ENCODE measurements at regions not wholly inside any gene's neighbourhood (a gene's known extent, or its start where the extent isn't known, plus 50 kb on each side); places are given as distances from the start of the nearest gene placed in this dataset.

GRCh38 chr6:159467473-159468041 is 225.5 kb downstream of the SOD2 start:
- Histone ChIP-seq H3K4me2 (ENCODE audit: control insufficient read depth, extremely low read depth, insufficient read depth, low read depth, low read length) (no peak overlapping the region), H3K4me1 (ENCODE audit: control insufficient read depth, extremely low read depth, insufficient read depth, low read length) (no peaks in the 10 kb centered on the region), H3K9ac (ENCODE audit: control insufficient read depth, extremely low read depth, insufficient read depth, low read length) (no peak overlapping the region), H2AFZ (ENCODE audit: control insufficient read depth, low read length) (no peak overlapping the region), H4K20me1 (ENCODE audit: control insufficient read depth, extremely low read depth, insufficient read depth, low read length) (no peaks in the 10 kb centered on the region), H3K36me3 (ENCODE audit: control insufficient read depth in 2 of 2, extremely low read depth in 1 of 2, insufficient read depth in 2 of 2, low read length in 2 of 2) (no peaks in the 10 kb centered on the region), H3K79me2 (ENCODE audit: control insufficient read depth, insufficient read depth, low read length) (no peaks in the 10 kb centered on the region), H3K9me3 (ENCODE audit: control insufficient read depth, low read depth, low read length) (no peaks in the 10 kb centered on the region), H3K27me3 (ENCODE audit: control insufficient read depth, extremely low read depth, insufficient read depth, low read length) (no peaks in the 10 kb centered on the region), H3K9me1 (ENCODE audit: control insufficient read depth, extremely low read depth, insufficient read depth, low read length) (no peaks in the 10 kb centered on the region), H3K27ac (ENCODE audit: control insufficient read depth, insufficient read depth, low read length) (no peak overlapping the region), H3K4me3 (ENCODE audit: control insufficient read depth in 2 of 3, extremely low read depth in 1 of 3, insufficient read depth in 2 of 3, low read depth in 1 of 3, low read length in 3 of 3) (no peak overlapping the region)
- DNase-seq (ENCODE audit: low read depth, low spot score) (no peak), FAIRE-seq (no peak)
- TF ChIP-seq EZH2 (IDR thresholded peaks at IDR 0.05; ENCODE audit: low read length): no peak
- TF ChIP-seq CTCF (optimal IDR thresholded peaks at IDR 0.05 in 1 of 3, IDR thresholded peaks at IDR 0.05 in 1 of 3, conservative IDR thresholded peaks at IDR 0.05 in 1 of 3; ENCODE audit: extremely low read depth in 1 of 3, insufficient read depth in 2 of 3, low read length in 3 of 3): no peak
- dilution Hi-C loops (cut with MboI; ENCODE audit: extremely low pct_ligation_motif_present, low sequenced_read_pairs): no loop called here

GRCh38 chr6:159466926-159467325 is 226.1 kb downstream of the SOD2 start:
- Histone ChIP-seq H3K9me3 (ENCODE audit: control insufficient read depth, low read depth, low read length) (no peaks in the 10 kb centered on the region), H4K20me1 (ENCODE audit: control insufficient read depth, extremely low read depth, insufficient read depth, low read length) (no peaks in the 10 kb centered on the region), H3K27me3 (ENCODE audit: control insufficient read depth, extremely low read depth, insufficient read depth, low read length) (no peaks in the 10 kb centered on the region), H3K36me3 (ENCODE audit: control insufficient read depth in 2 of 2, extremely low read depth in 1 of 2, insufficient read depth in 2 of 2, low read length in 2 of 2) (no peaks in the 10 kb centered on the region), H2AFZ (ENCODE audit: control insufficient read depth, low read length) (no peak overlapping the region), H3K27ac (ENCODE audit: control insufficient read depth, insufficient read depth, low read length) (no peak overlapping the region), H3K79me2 (ENCODE audit: control insufficient read depth, insufficient read depth, low read length) (no peaks in the 10 kb centered on the region), H3K4me2 (ENCODE audit: control insufficient read depth, extremely low read depth, insufficient read depth, low read depth, low read length) (no peak overlapping the region), H3K4me1 (ENCODE audit: control insufficient read depth, extremely low read depth, insufficient read depth, low read length) (no peaks in the 10 kb centered on the region), H3K9ac (ENCODE audit: control insufficient read depth, extremely low read depth, insufficient read depth, low read length) (no peak overlapping the region), H3K4me3 (ENCODE audit: control insufficient read depth in 2 of 3, extremely low read depth in 1 of 3, insufficient read depth in 2 of 3, low read depth in 1 of 3, low read length in 3 of 3) (no peak overlapping the region), H3K9me1 (ENCODE audit: control insufficient read depth, extremely low read depth, insufficient read depth, low read length) (no peaks in the 10 kb centered on the region)
- DNase-seq (ENCODE audit: low read depth, low spot score) (no peak), FAIRE-seq (no peak)
- dilution Hi-C loops (cut with MboI; ENCODE audit: extremely low pct_ligation_motif_present, low sequenced_read_pairs): no loop called here
- TF ChIP-seq EZH2 (IDR thresholded peaks at IDR 0.05; ENCODE audit: low read length) (no peak), CTCF (optimal IDR thresholded peaks at IDR 0.05 in 1 of 3, IDR thresholded peaks at IDR 0.05 in 1 of 3, conservative IDR thresholded peaks at IDR 0.05 in 1 of 3; ENCODE audit: extremely low read depth in 1 of 3, insufficient read depth in 2 of 3, low read length in 3 of 3) (no peak)

Data from keratinocyte (primary cell).